ENCODE measurements at regions not wholly inside any gene's neighbourhood (a gene's known extent, or its start where the extent isn't known, plus 50 kb on each side); places are given as distances from the start of the nearest gene placed in this dataset.
"Not testable (repeated sequence)": the region's sequence is repeated elsewhere in the genome, so short reads cannot be mapped to it uniquely, and the experiment has no call there.

GRCh38 chr6:140379919-140380318 is 1005.5 kb upstream of the CITED2 start:
- no peak for TF ChIP-seq CTCF (IDR thresholded peaks at IDR 0.05; ENCODE audit: insufficient read depth, low read depth, low read length)
- no peak for TF ChIP-seq EZH2 (IDR thresholded peaks at IDR 0.05; ENCODE audit: insufficient read depth, low read length)
- Histone ChIP-seq H2AFZ (ENCODE audit: low read depth, low read length) (no peak overlapping the region), H3K79me2 (ENCODE audit: insufficient read depth, low read length) (no peaks in the 10 kb centered on the region), H3K4me1 (ENCODE audit: insufficient read depth, low read length) (no peaks in the 10 kb centered on the region), H3K36me3 (ENCODE audit: insufficient read depth, low read length) (no peaks in the 10 kb centered on the region), H3K9me3 (ENCODE audit: insufficient read depth, low read depth, low read length) (no peaks in the 10 kb centered on the region), H3K4me3 (ENCODE audit: insufficient read depth, low read depth, low read length) (no peak overlapping the region), H3K27me3 (ENCODE audit: insufficient read depth, low read length) (no peaks in the 10 kb centered on the region), H4K20me1 (ENCODE audit: insufficient read depth, low read length) (no peaks in the 10 kb centered on the region), H3K9ac (ENCODE audit: low read length) (no peak overlapping the region), H3K4me2 (ENCODE audit: low read length) (no peak overlapping the region), H3K27ac (ENCODE audit: low read depth, low read length) (no peak overlapping the region)
- Mint-ChIP-seq H3K27me3 (ENCODE audit: low read depth, unreplicated experiment) (no peaks in the 10 kb centered on the region), H3K36me3 (ENCODE audit: low read depth, unreplicated experiment) (no peaks in the 10 kb centered on the region), H3K9me3 (ENCODE audit: unreplicated experiment) (peaks cover 9% of the 10 kb centered on the region), H3K27ac (ENCODE audit: unreplicated experiment) (no peak overlapping the region), H3K4me3 (ENCODE audit: unreplicated experiment) (no peak overlapping the region), H3K4me1 (ENCODE audit: low read depth, unreplicated experiment) (peaks cover 24% of the 10 kb centered on the region)
- DNase-seq (ENCODE audit: low read depth) (peak; percentile 68), FAIRE-seq (peak; percentile 17)

GRCh38 chr6:140376209-140376608 is 1001.8 kb upstream of the CITED2 start:
- no peak overlapping the region for H3K27ac ChIP-seq (ENCODE audit: low read depth, low read length)
- Mint-ChIP-seq H3K9me3 (ENCODE audit: unreplicated experiment) (peaks cover 2% of the 10 kb centered on the region), H3K27me3 (ENCODE audit: low read depth, unreplicated experiment) (no peaks in the 10 kb centered on the region), H3K36me3 (ENCODE audit: low read depth, unreplicated experiment) (no peaks in the 10 kb centered on the region), H3K4me1 (ENCODE audit: low read depth, unreplicated experiment) (peaks cover 26% of the 10 kb centered on the region), H3K27ac (ENCODE audit: unreplicated experiment) (no peak overlapping the region), H3K4me3 (ENCODE audit: unreplicated experiment) (no peak overlapping the region)
- no peak overlapping the region for H3K4me3 ChIP-seq (ENCODE audit: insufficient read depth, low read depth, low read length)
- H3K27me3 ChIP-seq (ENCODE audit: insufficient read depth, low read length), result no peaks in the 10 kb centered on the region
- H3K4me1 ChIP-seq (ENCODE audit: insufficient read depth, low read length), result no peaks in the 10 kb centered on the region
- DNase-seq (ENCODE audit: low read depth) (no peak), FAIRE-seq (no peak)
- no peaks in the 10 kb centered on the region for H3K36me3 ChIP-seq (ENCODE audit: insufficient read depth, low read length)
- H3K4me2 ChIP-seq (ENCODE audit: low read length), result no peak overlapping the region
- H3K9ac ChIP-seq (ENCODE audit: low read length), result no peak overlapping the region
- H2AFZ ChIP-seq (ENCODE audit: low read depth, low read length), result no peak overlapping the region
- no peaks in the 10 kb centered on the region for H3K79me2 ChIP-seq (ENCODE audit: insufficient read depth, low read length)
- H3K9me3 ChIP-seq (ENCODE audit: insufficient read depth, low read depth, low read length), result no peaks in the 10 kb centered on the region
- H4K20me1 ChIP-seq (ENCODE audit: insufficient read depth, low read length), result no peaks in the 10 kb centered on the region
- no peak for TF ChIP-seq EZH2 (IDR thresholded peaks at IDR 0.05; ENCODE audit: insufficient read depth, low read length)
- TF ChIP-seq CTCF (IDR thresholded peaks at IDR 0.05; ENCODE audit: insufficient read depth, low read depth, low read length), result no peak

GRCh38 chr6:140373728-140374127 is 999.3 kb upstream of the CITED2 start:
- not testable (repeated sequence) for H3K9ac ChIP-seq (ENCODE audit: low read length); H3K9me3 Mint-ChIP-seq (ENCODE audit: unreplicated experiment); H3K36me3 ChIP-seq (ENCODE audit: insufficient read depth, low read length); H3K4me1 ChIP-seq (ENCODE audit: insufficient read depth, low read length); H3K4me3 ChIP-seq (ENCODE audit: insufficient read depth, low read depth, low read length); H3K27ac Mint-ChIP-seq (ENCODE audit: unreplicated experiment); FAIRE-seq; H3K27me3 ChIP-seq (ENCODE audit: insufficient read depth, low read length); H3K9me3 ChIP-seq (ENCODE audit: insufficient read depth, low read depth, low read length); H3K27ac ChIP-seq (ENCODE audit: low read depth, low read length); H3K36me3 Mint-ChIP-seq (ENCODE audit: low read depth, unreplicated experiment); H3K4me2 ChIP-seq (ENCODE audit: low read length); H3K4me3 Mint-ChIP-seq (ENCODE audit: unreplicated experiment); H3K79me2 ChIP-seq (ENCODE audit: insufficient read depth, low read length); H3K27me3 Mint-ChIP-seq (ENCODE audit: low read depth, unreplicated experiment); H4K20me1 ChIP-seq (ENCODE audit: insufficient read depth, low read length); DNase-seq (ENCODE audit: low read depth); H2AFZ ChIP-seq (ENCODE audit: low read depth, low read length)
- H3K4me1 Mint-ChIP-seq (ENCODE audit: low read depth, unreplicated experiment), result peaks cover 11% of the 10 kb centered on the region
